ENCODE measurements at regions not wholly inside any gene's neighbourhood (a gene's known extent, or its start where the extent isn't known, plus 50 kb on each side); places are given as distances from the start of the nearest gene placed in this dataset.
"Not testable (repeated sequence)": the region's sequence is repeated elsewhere in the genome, so short reads cannot be mapped to it uniquely, and the experiment has no call there.

- not testable (repeated sequence) for DNase-seq (ENCODE audit: low read depth)
Observed at GRCh38 chrX:85529141-85529540, 149.7 kb upstream of the POF1B start.

GRCh38 chrX:85517994-85518718, 138.7 kb upstream of the POF1B start:
- no peak for DNase-seq (ENCODE audit: low read depth)

DNA sequence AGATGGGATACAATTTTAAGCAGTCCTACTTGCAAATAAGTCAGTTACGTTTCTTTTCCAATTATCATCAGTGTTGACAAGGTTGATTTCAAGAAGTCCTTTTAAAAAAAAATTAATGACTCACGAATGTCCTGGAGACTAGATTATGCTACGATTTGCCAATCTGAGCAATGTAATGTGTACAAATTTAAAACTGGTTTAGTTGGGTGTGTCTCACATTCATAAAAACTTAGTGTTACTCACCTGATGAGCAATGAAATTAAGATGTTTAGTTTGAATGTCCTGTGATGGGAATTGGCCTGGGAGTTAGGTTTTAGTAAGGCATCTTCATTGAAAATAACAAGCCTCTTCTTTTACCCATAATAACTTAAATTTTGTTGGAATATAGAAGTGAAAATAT, 136.7 kb upstream of the POF1B start:
- no peak for DNase-seq (ENCODE audit: low read depth)

DNA sequence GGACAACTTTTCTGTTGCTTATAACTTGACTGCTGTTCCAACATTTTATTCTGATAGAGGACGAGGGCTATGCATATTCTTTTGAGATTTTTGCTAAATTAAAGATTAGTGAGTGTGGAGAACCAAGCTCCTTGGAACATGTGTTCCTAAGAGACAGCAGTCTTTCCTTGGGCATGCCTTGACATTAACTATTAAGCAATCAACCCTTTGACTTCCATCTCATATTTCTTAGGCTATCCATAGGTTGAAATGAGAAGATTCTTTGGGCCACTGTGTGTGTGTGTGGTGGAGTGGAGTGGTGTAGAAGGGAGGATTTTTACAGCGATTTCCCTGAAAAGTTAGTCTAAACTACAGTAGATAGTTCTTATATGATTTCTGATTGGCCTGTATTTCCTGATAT, 127.4 kb upstream of the POF1B start:
- no peak for DNase-seq (ENCODE audit: low read depth)

GRCh38 chrX:85505801-85506200, 126.3 kb upstream of the POF1B start:
- DNase-seq (ENCODE audit: low read depth), result no peak

DNA sequence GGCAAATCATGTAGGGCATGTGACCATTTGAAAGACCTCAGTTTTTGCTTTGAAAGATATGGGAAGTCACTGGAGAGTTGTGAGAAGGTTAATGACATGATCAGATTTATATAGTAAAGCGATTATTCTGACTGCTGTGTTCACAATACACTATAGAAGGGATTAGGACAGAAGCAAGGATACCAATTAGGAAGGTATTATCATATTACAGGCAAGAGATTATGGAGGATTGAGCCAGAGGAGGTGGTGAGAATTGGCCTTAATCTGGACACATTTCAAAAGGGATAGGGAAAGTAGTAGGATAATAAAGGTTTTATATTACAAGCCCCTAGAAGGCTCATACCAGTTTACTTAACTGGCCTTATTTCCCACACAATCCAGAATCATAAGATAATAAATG, 124.9 kb upstream of the POF1B start:
- no peak for DNase-seq (ENCODE audit: low read depth)

- no peak for DNase-seq (ENCODE audit: low read depth)
Observed at GRCh38 chrX:85503258-85504158, 124.0 kb upstream of the POF1B start.

DNA sequence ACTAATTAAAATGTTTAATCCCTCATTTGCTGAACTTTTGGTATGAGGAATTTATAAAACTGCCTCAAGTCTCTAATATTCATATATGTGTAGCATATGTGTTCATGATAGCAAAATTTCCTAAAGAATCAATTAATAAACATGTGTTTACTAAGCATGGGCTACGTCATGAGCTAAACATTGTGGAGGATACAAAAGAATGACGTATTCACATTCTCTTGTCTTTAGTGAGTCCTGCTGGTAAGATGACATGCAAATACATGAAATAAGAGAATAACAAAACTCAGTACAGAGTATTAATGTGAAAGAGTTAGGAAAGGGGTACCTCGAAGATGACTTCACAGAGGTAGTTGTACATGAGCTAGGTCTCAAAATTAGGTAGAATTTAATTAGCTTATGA, 121.9 kb upstream of the POF1B start:
- DNase-seq (ENCODE audit: low read depth), result no peak

GRCh38 chrX:85499400-85499799, 119.9 kb upstream of the POF1B start:
- DNase-seq (ENCODE audit: low read depth), result no peak

- DNase-seq (ENCODE audit: low read depth), result no peak
Observed at GRCh38 chrX:85493821-85494220, 114.4 kb upstream of the POF1B start.

DNA sequence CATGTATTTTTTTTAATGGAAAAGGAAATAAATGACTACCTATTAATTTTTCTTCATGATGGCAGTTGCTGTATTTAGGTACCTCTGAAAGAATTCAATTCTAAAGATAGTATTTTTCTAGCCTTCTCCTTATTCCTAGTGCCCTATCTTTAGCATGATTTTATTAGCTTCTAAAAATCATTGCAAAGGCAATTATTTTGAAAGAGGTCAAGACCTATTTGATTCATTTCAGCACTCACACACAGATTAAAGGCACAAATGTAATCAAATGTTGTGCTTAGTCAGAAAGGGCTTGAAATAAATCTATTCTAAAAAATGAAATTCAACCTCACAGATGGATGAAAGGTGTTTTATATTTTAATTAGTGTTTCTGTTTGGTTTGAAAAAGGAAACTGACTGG, 74.8 kb upstream of the POF1B start:
- no peak for DNase-seq (ENCODE audit: low read depth)

- no peak for DNase-seq (ENCODE audit: low read depth)
Observed at GRCh38 chrX:85444613-85445012, 65.1 kb upstream of the POF1B start.
